ENCODE measurements at regions not wholly inside any gene's neighbourhood (a gene's known extent, or its start where the extent isn't known, plus 50 kb on each side); places are given as distances from the start of the nearest gene placed in this dataset.
"Not testable (repeated sequence)": the region's sequence is repeated elsewhere in the genome, so short reads cannot be mapped to it uniquely, and the experiment has no call there.

- not testable (repeated sequence) for DNase-seq (ENCODE audit: low spot score)
Observed at GRCh38 chr6:85356743-85357142, 93.1 kb upstream of the NT5E start.

- DNase-seq (ENCODE audit: low spot score) = no peak
Observed at GRCh38 chr6:85355816-85356215, 94.1 kb upstream of the NT5E start.

GRCh38 chr6:85354761-85355618, 94.9 kb upstream of the NT5E start:
- DNase-seq (ENCODE audit: low spot score) = peak; percentile 74

GRCh38 chr6:85353012-85353411, 96.9 kb upstream of the NT5E start:
- no peak for DNase-seq (ENCODE audit: low spot score)

GRCh38 chr6:85348643-85349042, 101.2 kb upstream of the NT5E start:
- no peak for DNase-seq (ENCODE audit: low spot score)

- DNase-seq (ENCODE audit: low spot score) = no peak
Observed at GRCh38 chr6:85347812-85348211, 102.1 kb upstream of the NT5E start.

GRCh38 chr6:85346196-85346595, 103.7 kb upstream of the NT5E start:
- no peak for DNase-seq (ENCODE audit: low spot score)

- no peak for DNase-seq (ENCODE audit: low spot score)
Observed at GRCh38 chr6:85344996-85345395, 104.9 kb upstream of the NT5E start.

GRCh38 chr6:85343428-85343827, 106.5 kb upstream of the NT5E start:
- DNase-seq (ENCODE audit: low spot score) = no peak

GRCh38 chr6:85329196-85329595, 120.7 kb upstream of the NT5E start:
- no peak for DNase-seq (ENCODE audit: low spot score)

GRCh38 chr6:85325811-85326210, 124.1 kb upstream of the NT5E start:
- not testable (repeated sequence) for DNase-seq (ENCODE audit: low spot score)

- DNase-seq (ENCODE audit: low spot score) = peak; percentile 76
Observed at GRCh38 chr6:85323435-85324040, 126.3 kb upstream of the NT5E start.

GRCh38 chr6:85322446-85323105, 127.3 kb upstream of the NT5E start:
- no peak for DNase-seq (ENCODE audit: low spot score)

GRCh38 chr6:85321906-85322305, 128.0 kb upstream of the NT5E start:
- no peak for DNase-seq (ENCODE audit: low spot score)

GRCh38 chr6:85314586-85314985, 135.3 kb upstream of the NT5E start:
- DNase-seq (ENCODE audit: low spot score) = no peak

- DNase-seq (ENCODE audit: low spot score) = no peak
Observed at GRCh38 chr6:85300581-85300980, 149.3 kb upstream of the NT5E start.

- DNase-seq (ENCODE audit: low spot score) = no peak
Observed at GRCh38 chr6:85298553-85298952, 151.3 kb upstream of the NT5E start.

- DNase-seq (ENCODE audit: low spot score) = no peak
Observed at GRCh38 chr6:85291326-85291725, 158.6 kb upstream of the NT5E start.

- no peak for DNase-seq (ENCODE audit: low spot score)
Observed at GRCh38 chr6:85287654-85288053, 162.2 kb upstream of the NT5E start.

GRCh38 chr6:85287158-85287557, 162.7 kb upstream of the NT5E start:
- DNase-seq (ENCODE audit: low spot score) = no peak

- not testable (repeated sequence) for DNase-seq (ENCODE audit: low spot score)
Observed at GRCh38 chr6:85286507-85286906, 163.4 kb upstream of the NT5E start.

- no peak for DNase-seq (ENCODE audit: low spot score)
Observed at GRCh38 chr6:85285934-85286333, 163.9 kb upstream of the NT5E start.

GRCh38 chr6:85285114-85285513, 164.8 kb upstream of the NT5E start:
- DNase-seq (ENCODE audit: low spot score) = no peak

Data from RKO (cell line).